Adrenal gland (tissue), 5 donors: ENCODE measurements at regions not wholly inside any gene's neighbourhood (a gene's known extent, or its start where the extent isn't known, plus 50 kb on each side); places are given as distances from the start of the nearest gene placed in this dataset.
"Not testable (repeated sequence)": the region's sequence is repeated elsewhere in the genome, so short reads cannot be mapped to it uniquely, and the experiment has no call there.

Experiments used
- CTCF ChIP-seq, 6 experiments: fragments of 450-650 bp in 4 of 6; fragments of 200-600 bp in 2 of 6; sonication (generic) in 1 of 6; IDR thresholded peaks; 1 replicate in 5 of 6; 2 replicates in 1 of 6; pipeline versions ENCODE4 v1.5.1 to v1.8.0; 2016 to 2021; ENCODE audit warnings: antibody characterized with exemption in 6 of 6, mild to moderate bottlenecking in 2 of 6, moderate library complexity in 1 of 6
- POLR2A ChIP-seq, 2 donors: fragments of 450-650 bp; IDR thresholded peaks; one replicate each; pipeline ENCODE4 v1.6.1; 2017; ENCODE audit warnings: antibody characterized with exemption in 2 of 2, mild to moderate bottlenecking in 2 of 2, moderate library complexity in 1 of 2
- donor health status: DM: no; HTN: no; CAD: no.

- TF ChIP-seq CTCF, POLR2A (IDR thresholded peaks at IDR 0.05): not testable (repeated sequence)
Measured at GRCh38 chr4:188349569-188349968, 210.3 kb downstream of the TRIML1 start.
